ENCODE measurements at regions not wholly inside any gene's neighbourhood (a gene's known extent, or its start where the extent isn't known, plus 50 kb on each side); places are given as distances from the start of the nearest gene placed in this dataset.

- TF ChIP-seq POLR2AphosphoS5 (IDR thresholded peaks at IDR 0.05): no peak
- TF ChIP-seq CTCF (IDR thresholded peaks at IDR 0.05): no peak
- no peak for TF ChIP-seq POLR2A (IDR thresholded peaks at IDR 0.05)
Observed at GRCh38 chr2:146523196-146523595, 1321.6 kb upstream of the ACVR2A start.
